ENCODE measurements at regions not wholly inside any gene's neighbourhood (a gene's known extent, or its start where the extent isn't known, plus 50 kb on each side); places are given as distances from the start of the nearest gene placed in this dataset.

GRCh38 chr20:12464036-12464435, 544.7 kb upstream of the SPTLC3 start (continued):
- no peak for TF ChIP-seq ARID4B (CRISPR knock-in tag; IDR thresholded peaks at IDR 0.05)
- TF ChIP-seq ZC3H11A (IDR thresholded peaks at IDR 0.05; ENCODE audit: low read depth, low read length): no peak

DNA sequence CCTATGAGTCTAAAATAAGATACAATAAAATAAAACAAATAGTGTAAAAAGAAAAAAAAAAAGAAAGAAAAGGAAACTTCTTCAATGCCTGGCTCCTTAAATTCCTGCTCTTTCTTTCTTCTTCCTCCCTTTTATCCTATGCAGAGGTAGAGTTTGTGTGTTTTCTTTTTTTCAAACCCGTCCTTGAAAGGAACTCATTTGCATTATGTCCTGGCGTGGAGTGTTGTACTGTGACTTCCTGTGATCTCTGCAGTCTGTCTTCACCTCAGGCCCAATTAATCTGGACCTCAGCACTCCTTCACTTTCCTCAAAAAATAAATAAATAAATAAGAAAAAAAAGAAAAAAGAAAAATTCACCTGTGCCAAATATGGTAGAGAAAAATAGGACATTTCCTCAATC, 541.9 kb upstream of the SPTLC3 start:
- in situ Hi-C loops (cut with MboI) (no loop called here), intact Hi-C loops (cut with micrococcal nuclease) (no loop called here)
- CTCF ChIA-PET (ENCODE audit: low intra/inter-chr PET ratio): no interaction called here
- ATAC-seq: no peak
- Histone ChIP-seq H3K27me3 (ENCODE audit: control insufficient read depth in 2 of 2, insufficient read depth in 2 of 2, low read length in 2 of 2) (no peaks in the 10 kb centered on the region), H3K9ac (ENCODE audit: insufficient read depth in 1 of 2, low read depth in 2 of 2, low read length in 2 of 2) (no peak overlapping the region), H3K9me3 (replicated peaks; ENCODE audit: control insufficient read depth, insufficient read depth, low read depth, low read length) (no peaks in the 10 kb centered on the region), H3K36me3 (ENCODE audit: control insufficient read depth, insufficient read depth, low read length) (no peaks in the 10 kb centered on the region), H3K4me2 (ENCODE audit: insufficient read depth, low read length) (no peak overlapping the region), H3K4me1 (replicated peaks in 1 of 2; ENCODE audit: control insufficient read depth in 2 of 2, insufficient read depth in 2 of 2, low read length in 2 of 2) (no peaks in the 10 kb centered on the region), H3K79me2 (ENCODE audit: control insufficient read depth, insufficient read depth, low read length) (no peaks in the 10 kb centered on the region), H2AFZ (ENCODE audit: low read depth, low read length) (no peak overlapping the region), H3K9me1 (ENCODE audit: control insufficient read depth, insufficient read depth, low read length) (no peaks in the 10 kb centered on the region), H3K4me3 (no peak overlapping the region), H4K20me1 (replicated peaks; ENCODE audit: control insufficient read depth, insufficient read depth, low read length) (no peaks in the 10 kb centered on the region), H3K27ac (ENCODE audit: extremely low read depth, low read depth, low read length) (no peak overlapping the region)
- no peak for DNase-seq (ENCODE audit: extremely low read depth in 1 of 4, low spot score in 3 of 4)
- BruUV-seq (replicated peaks): no TSS peak
- POLR2A ChIA-PET: no interaction called here
- no peak for FAIRE-seq
- no peak for TF ChIP-seq FOXJ3 (CRISPR knock-in tag; IDR thresholded peaks at IDR 0.05)
- TF ChIP-seq JUND (IDR thresholded peaks at IDR 0.05; ENCODE audit: borderline replicate concordance, low read depth, low read length): no peak
- no peak for TF ChIP-seq JUND (tag; IDR thresholded peaks at IDR 0.05; ENCODE audit: borderline replicate concordance, low read depth, low read length)
- no peak for TF ChIP-seq ZZZ3 (IDR thresholded peaks at IDR 0.05)
- no peak for TF ChIP-seq GTF2E2 (tag; IDR thresholded peaks at IDR 0.05)
- TF ChIP-seq ZNF212 (CRISPR knock-in tag; IDR thresholded peaks at IDR 0.05): no peak
- TF ChIP-seq ZNF707 (CRISPR knock-in tag; conservative IDR thresholded peaks at IDR 0.05): no peak
- TF ChIP-seq NCOA1 (IDR thresholded peaks at IDR 0.05; ENCODE audit: low read depth): no peak
- TF ChIP-seq ZBTB17 (CRISPR knock-in tag; IDR thresholded peaks at IDR 0.05): no peak
- no peak for TF ChIP-seq MYBL2 (IDR thresholded peaks at IDR 0.05; ENCODE audit: low read depth)
- no peak for TF ChIP-seq MYBL2 (CRISPR knock-in tag; IDR thresholded peaks at IDR 0.05; ENCODE audit: borderline replicate concordance)
- TF ChIP-seq RCOR1 (IDR thresholded peaks at IDR 0.05; ENCODE audit: borderline replicate concordance in 1 of 2, low read depth in 2 of 2, low read length in 2 of 2): no peak
- TF ChIP-seq CHD2 (IDR thresholded peaks at IDR 0.05; ENCODE audit: low read depth, low read length): no peak
- no peak for TF ChIP-seq ZNF445 (CRISPR knock-in tag; IDR thresholded peaks at IDR 0.05; ENCODE audit: low read depth)
- WGBS (ENCODE audit: insufficient coverage, low coverage, missing lambda C conversion rate): 0% methylated on average over 1 of the region's 2 CpGs
